NOMO-1 treated with DMSO at 0.1 percent for 48 hours (cell line): ENCODE measurements at regions not wholly inside any gene's neighbourhood (a gene's known extent, or its start where the extent isn't known, plus 50 kb on each side); places are given as distances from the start of the nearest gene placed in this dataset.

Experiments
- DNase-seq: peaks from one replicate; lab custom pipeline; 2025; ENCODE audit not compliant: unreplicated experiment; lab: John Stamatoyannopoulos, UW

DNA sequence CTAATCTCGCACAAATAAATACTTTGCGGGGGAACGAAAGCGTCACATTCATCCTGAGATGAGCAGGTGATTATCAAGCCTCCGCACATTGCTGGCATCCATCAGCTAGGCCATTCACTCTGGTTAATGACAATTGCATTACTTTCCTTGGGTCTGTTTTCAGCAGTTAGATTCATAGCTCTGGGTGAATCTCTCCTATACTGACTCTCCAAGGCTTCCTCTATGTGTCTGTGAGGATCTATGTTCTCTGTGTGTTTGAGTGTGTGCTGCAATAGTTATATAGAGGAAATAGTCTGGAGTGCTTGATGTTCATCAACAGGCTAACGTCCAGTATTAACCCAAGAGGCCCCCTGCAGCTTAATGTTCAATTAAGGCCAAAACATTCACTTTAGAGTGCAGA lies 133.0 kb upstream of the CTTNBP2NL start:
- no peak for DNase-seq

DNA sequence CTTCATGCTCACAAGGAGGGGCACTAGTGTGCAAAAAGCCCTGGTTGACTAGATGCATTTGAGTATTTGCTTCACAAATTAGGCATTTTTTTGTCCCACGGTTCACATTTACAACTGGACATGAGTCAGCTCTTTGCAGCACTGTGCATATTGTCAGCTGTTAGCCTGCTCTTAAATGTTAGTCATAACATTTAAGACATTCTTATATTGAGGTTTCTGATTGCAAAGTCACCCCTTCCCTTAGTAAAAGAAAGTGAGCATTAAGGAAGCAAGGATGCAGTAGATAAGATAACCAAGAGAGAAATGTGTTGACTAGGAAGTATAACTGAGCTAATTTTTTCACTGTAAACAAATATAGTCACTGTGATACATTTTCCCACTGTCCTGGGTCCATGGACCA lies 132.6 kb upstream of the CTTNBP2NL start:
- DNase-seq, result no peak

DNA sequence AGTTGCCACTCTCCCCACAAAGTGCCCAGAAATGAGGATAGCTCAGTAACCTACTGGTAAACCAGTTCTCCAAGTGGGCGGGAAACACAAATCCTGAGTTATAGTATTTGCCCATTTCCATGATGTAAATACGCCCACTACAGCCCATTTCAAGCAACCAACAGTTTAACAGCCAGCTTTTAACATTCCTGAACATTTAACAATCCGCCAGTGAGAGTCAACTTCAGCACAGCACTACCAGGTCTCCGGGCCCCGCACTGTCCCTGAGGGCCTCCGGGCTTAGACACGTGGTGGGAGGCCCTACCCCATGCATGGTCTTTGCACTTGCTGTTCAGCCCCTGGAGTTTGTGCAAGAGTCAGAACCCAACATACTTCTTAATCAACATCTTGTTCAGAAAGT lies 132.0 kb upstream of the CTTNBP2NL start:
- no peak for DNase-seq

DNA sequence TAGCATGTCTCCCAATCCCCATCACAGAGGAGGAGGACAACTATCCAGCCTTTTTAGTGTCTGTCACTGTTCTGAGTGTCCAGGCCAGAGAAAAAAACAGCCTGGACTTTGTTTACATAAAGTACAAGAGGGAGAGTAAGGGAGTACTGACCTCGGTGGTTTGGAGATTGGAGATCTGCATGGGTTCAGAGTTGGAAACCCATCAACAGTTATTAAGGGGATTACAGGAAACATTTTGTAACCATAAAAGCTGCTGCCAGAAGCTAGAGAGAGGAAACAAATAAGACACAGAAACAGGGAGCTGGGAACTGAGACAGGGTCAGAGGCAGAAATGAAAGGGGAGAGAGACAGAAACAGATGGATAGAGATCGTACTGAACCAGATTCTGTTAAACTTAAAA lies 131.5 kb upstream of the CTTNBP2NL start:
- DNase-seq, result no peak

DNA sequence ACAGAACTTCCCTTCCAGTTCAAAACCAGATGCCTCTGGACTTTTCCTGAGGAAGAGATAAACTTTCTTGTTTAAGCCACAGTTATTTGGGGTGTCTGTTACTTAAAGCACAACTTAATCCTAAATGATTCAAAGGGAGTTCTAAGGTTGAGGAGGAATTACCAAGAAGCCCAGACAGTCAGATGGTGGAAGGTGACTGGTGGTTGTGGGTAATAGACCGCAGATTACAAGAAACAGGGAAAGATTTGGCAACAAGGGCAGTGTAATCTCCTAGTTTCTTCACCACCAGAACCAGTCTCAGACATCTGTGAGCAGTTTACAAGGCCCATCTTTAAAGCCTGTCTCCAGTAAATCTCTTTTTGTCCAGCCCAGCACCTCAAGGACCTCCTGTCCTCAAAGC lies 130.1 kb upstream of the CTTNBP2NL start:
- DNase-seq, result no peak

DNA sequence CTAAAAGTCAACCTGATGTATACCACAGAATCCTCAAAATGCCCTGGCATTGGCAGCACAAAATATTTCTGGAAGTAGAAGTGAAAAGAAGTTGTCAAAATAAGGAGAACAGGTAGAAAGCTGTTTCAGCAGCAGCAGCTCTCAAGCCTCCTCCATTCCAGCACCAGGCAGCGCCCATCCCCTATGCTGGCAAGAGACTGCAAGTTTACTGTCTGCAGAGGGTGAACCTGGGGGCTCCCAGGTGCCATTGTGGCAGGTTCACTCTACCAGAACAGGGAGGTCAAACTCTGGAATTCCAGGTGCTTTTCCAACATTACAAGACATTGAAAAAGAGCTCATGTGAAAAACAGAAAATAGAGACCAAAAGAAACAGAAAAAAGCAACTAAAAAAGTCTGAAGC lies 128.8 kb upstream of the CTTNBP2NL start:
- DNase-seq, result no peak

DNA sequence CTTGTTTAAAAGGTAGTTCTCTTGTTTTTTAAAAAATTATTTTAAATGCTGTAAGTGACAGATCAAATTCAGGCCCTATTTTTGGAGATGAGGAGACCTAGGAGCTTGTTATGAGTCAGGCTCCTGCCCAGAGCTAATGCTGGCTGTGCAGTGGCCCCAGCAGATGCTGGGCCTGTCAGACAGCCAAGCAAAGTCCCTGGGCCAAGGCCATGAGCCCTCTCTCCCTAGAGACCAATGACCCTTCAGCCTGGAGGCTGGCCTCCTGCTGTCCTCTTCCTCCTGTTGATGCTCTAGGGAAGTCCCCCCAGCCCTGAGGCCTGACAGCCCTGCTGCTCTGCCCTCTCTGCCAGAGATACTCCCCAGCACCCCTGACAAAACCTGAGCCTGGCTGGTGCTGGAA lies 128.1 kb upstream of the CTTNBP2NL start:
- DNase-seq, result no peak

DNA sequence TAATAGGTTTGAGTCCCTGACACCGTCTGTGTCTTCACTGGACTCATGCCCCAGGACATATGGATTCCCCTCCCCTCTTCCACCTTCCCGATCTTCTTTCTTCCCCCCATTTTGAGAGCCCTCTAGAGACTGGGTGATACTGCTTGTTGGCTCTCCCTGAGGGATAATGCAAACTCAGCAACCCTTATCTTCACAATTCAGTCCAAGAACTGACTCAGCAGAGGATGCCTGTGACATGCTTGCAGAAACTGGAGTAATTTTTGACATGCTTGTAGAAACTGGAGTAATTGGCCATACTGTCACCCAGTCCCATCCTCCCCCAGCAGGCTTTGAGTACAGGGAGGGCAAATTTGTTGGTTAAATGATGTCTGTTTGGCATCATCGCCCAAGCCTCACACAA lies 127.6 kb upstream of the CTTNBP2NL start:
- DNase-seq, result no peak

DNA sequence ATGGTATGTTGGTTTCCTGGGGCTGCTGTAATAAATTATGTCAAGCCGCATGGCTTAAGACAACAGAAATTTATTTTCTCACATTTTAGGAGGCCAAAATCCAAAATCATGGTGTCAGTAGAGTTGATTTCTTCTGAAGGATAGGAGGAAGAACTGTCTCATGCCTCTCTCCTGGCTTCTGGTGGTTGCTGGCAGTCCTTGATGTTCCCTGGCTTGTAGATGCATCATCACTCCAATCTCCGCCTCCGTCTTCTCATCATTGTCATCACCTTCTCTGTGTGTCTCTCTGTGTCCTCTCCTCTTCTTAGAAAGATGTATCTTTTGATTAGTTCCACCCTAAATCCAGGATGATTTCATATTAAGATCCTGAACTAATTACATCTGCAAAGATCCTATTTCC lies 124.7 kb upstream of the CTTNBP2NL start:
- DNase-seq, result no peak

DNA sequence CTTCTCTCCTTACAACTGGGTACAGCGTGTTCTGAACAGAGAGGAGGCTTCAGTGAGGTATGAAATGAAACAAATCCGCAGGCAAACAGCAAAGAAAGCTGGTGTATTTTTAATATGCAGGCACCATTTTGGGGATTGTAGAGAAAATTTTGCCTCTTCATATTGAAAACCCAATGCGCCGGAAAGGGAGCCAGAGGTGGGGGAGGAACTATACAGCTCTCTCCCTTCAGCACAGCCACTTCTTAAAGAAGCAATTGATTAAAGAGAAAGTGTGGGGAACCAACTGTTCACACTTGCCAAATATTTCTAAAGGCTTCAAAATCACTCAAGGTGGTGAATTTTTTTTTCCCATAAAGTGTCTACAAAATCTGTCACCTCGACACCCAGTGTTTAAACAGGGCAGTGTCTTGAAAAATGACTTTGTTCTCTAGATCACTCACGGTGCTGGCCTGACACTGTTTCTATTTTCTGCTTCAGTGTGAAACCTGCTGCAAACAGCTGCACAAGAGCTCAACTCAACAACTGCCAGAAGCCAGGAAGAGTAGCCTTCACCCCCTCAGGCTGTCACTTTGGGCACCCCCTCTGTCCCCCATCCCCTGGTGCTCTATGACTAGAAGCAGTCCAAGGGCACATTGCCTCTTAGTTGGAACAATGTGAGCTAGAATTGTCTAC lies 123.8 kb upstream of the CTTNBP2NL start:
- no peak for DNase-seq

DNA sequence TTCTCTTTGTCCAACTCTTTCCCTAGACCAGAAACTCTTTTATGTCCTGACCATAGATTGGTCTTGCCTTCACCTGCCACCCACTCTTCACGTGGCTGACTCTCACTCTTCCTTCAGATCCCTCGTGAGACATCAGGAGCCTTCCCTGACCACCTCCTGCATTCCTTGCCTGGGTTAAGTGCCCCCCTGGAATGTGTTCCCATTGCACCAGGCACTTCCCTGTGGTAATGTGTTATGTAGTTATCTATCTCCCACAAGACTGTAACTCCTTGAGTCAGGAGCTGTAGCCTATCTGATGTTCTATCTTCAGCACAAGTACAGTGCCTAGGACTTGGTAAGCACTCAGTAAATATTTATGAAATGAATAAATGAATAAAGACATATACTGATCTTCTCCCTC lies 111.2 kb upstream of the CTTNBP2NL start:
- DNase-seq, result no peak

DNA sequence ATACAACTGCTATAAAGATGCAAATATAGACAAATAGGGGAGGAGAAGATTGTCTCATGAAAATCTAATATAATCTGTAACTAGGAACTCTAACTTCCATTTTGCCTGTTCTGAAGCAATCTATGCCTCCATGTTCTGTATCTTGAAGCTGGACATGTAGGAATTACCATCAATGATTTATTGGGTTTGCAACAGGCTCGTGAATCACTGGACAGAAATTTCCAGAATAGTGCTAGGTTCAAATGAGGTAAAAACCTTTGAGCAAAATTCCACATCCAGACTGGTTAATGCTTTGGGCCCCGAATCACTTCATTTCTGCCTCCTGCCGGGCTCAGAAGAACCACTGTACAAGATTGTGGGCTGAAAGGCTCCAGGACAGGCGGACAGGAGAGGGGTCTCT lies 110.7 kb upstream of the CTTNBP2NL start:
- DNase-seq, result no peak

DNA sequence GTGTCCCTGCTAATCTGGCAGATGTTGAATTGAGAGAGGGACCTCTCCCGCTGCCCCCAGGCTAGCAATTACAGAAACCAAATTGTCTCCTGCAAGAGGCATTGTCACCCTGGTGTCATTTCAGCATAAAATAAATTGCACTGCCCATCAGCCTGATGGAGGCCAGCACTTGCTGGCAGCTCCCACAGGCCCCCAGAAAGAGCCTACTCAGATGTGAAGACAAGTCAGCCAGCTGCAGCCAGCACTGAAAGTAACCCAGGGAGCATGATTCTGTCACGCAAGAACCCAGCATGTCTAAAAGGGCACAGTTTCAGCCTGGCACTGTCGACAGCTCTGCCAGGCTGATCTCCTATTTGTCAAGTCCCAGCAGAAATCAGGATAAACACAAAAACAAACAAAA lies 110.3 kb upstream of the CTTNBP2NL start:
- DNase-seq, result no peak

DNA sequence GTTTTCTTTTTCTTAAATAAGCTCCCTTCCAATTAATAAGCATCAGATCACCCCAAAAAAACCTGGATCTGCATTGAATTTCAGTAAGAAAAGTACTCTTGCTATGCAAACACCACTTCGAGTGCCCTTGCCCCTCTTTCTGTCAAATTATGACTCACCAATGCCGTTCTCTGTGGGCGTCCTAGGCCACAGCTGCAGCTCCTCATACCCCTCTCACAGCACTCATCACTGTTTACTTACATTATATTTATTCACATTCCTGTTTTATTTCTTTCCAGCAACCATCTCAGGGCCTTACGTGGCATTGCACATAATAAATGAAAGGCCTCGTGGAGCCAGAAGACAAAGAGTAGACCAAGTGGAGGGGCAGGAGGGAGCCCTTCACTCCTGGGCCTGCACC lies 99.1 kb upstream of the CTTNBP2NL start:
- DNase-seq, result no peak

DNA sequence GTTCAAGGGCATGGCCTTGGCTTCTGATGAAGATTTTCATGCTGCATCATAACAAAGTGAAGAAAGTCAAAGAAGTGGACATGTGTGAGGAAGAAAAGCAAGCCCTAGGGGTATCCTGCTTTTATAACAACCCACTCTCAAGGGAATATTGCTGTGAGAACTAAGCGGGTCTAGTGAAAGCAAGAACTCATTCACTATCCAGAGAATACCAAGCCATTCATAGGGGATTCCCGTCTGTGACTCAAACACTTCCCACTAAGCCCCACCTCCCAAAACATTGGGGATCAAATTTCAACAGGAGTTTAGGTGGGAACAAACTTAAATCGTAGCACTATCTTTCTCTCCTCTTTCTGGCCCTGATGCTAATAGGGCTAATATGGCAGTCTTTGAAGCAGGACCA lies 98.5 kb upstream of the CTTNBP2NL start:
- DNase-seq, result no peak

DNA sequence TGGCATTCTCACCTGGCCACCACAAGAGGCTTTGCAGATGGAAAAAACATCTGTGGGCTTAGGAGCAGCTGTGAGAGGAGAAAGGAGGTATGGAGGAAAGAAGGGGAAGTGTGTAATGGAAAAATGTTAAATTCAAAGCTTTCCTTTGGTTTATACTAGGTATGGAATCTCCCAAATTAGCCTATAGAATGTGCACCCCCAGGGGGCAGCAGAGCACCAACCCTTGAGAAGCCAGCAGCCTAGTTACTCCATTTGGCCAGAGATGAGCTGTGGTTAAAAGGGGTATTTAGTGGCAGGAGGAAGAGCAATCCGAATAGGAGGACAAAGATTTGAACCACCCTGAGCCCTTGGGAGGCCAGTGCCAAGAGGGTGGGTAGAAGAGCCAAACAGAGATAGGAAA lies 97.5 kb upstream of the CTTNBP2NL start:
- peak; percentile 4 for DNase-seq

DNA sequence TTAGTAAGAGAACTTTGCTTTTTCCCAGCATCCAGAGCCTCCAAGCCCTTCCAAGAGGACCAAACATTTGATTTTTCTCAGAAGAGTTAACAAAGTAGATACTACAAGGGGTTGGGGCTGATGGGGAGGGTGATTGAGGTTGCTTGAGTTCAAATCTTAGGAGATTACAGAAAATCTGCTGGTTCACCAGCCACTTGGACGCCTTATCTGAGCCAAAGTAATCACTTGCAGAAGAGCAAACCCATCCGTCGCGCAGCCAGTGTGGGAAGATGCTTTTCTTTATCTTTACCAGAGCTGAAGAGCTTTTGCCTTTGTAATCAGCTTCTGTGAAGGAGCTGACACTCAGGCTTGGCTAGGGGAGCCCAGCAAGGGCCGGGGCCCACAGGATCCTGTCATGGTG lies 91.9 kb upstream of the CTTNBP2NL start:
- no peak for DNase-seq

DNA sequence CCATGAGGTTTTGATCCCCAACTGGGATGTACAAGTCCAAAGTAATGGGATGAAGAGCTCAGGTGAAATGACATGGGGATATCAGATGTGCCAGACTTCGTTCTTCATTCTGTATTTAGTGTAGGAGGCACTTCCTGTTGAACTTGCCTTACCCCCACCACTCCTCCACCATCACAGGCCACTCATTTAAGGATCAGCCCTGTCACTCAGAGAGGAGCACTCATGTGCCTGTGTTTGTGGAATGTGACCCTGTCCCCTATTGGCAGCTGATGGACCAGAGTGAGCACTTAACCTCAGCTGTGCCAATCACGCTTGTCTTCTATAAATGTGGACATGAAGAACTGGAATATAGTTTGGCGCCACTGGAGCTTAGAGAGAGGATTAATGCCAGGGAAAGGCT lies 91.4 kb upstream of the CTTNBP2NL start:
- no peak for DNase-seq

DNA sequence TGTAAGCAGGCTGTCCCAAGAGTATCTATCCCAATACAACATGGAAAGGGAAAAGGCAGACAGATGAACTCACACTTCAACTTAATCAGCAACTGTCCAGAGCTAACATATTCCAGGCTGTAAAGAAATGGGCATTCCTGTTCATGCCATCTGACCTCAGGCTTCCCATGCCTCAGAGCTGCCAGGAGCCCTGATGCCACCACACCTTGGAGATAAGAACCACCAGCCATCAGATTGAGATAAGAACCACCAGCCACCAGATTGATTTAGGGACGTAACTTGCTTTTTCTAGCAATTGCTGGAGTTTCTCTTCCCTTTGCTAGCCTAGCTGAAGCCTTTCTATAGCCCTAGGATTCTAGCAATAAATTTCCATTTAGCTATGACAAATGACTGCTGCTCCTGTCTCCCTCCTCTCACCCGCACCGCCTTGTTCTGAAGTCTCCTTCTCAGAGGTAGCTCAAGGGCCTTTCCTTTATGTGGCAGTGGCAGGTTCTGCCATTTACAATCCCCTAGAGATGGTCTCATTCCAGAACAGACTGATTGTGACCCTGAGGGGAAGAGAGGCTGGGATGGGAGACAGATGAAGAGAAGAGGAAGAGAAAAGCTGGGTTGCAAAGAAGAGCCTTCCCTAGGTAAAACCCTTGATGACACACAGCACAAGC lies 88.0 kb upstream of the CTTNBP2NL start:
- no peak for DNase-seq

DNA sequence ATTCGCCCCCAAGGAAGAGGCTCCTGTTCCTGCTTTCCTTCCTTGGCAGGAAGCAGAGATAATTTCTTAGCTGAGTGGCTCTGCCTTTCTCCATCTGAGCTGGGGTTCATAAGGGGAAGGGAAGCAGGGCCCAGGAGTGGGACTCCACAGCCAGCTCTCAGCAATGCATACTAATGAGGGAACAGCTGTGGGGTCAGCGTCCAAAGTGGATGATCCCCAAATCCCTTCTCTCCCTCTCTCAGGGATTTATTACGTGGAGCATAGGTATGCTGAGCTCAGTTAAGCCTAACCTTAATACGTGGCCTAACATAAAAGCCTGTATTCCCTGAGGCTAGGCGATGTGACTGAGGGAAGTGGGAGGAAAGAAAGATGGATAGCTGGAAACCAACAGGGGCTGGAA lies 87.3 kb upstream of the CTTNBP2NL start:
- no peak for DNase-seq

DNA sequence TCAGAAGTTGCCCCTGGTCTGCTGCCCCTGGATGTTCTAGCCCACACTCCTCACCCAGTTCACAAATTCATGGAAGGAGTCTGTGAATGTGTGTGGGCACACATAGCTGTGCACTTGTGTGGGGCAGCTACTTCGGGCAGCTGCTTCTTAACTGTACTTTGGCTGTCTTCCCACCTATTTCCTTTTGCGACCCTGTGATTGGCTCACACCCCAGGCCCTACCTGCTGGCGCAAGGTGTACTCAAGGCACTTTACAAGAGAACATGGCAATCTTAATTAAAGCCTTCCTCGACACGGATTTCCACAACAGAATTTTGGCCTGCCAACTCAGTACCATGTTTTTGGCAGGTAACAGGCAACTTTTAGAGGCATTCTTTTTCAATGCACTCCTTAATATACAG lies 86.5 kb upstream of the CTTNBP2NL start:
- DNase-seq, result no peak

DNA sequence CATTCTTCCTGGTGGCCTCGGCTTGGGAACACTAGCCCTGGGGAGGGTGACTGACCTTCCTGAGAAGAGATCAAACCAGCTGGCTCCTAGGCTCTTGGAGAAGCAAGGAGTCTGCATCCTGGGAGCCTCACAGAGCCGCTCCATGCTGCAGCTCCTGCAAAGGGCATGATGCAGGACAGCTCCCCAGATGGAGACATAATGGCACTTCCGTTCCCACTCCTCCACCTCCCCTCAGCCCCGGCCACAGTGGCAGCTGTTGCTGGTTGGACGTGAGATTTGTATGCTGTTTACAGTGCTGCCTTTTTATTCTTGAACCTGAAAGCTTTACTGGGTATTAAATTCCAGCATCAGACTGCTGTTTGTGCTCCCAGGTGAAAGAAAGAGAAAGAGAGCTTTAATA lies 83.7 kb upstream of the CTTNBP2NL start:
- DNase-seq, result no peak

DNA sequence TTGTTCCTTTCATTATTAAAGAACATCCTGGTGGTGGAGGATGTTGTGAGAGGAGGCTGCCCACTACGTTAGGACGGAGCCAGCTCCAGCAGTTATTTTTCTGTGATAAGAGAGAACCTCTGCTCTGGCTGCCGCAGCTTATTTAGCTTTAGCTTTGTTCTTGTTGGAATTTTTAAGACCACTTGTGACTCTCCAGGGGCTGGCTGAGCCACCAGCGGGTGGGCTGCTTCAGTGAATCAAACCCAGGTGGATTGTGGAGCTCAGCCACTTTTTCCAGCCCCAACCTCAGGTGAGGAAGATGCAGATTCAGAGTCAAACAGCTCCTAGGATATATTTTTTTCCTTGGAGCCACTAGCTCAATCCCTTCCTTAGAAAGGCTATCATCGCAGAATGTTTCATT lies 83.1 kb upstream of the CTTNBP2NL start:
- DNase-seq, result no peak
